ENCODE measurements at regions not wholly inside any gene's neighbourhood (a gene's known extent, or its start where the extent isn't known, plus 50 kb on each side); places are given as distances from the start of the nearest gene placed in this dataset.

GRCh38 chr16:54679531-54679930, 251.1 kb upstream of the IRX5 start:
- no peaks in the 10 kb centered on the region for H3K4me1 Mint-ChIP-seq (ENCODE audit: low read depth)
- intact Hi-C loops (cut with micrococcal nuclease) = no loop called here
- ATAC-seq (no peak), DNase-seq (no peak)
- H3K9me3 Mint-ChIP-seq = no peaks in the 10 kb centered on the region
- TF ChIP-seq CTCF (IDR thresholded peaks at IDR 0.05) = no peak
- H3K27ac Mint-ChIP-seq = no peak overlapping the region
- POLR2A ChIA-PET = no interaction called here
- CTCF ChIA-PET = no interaction called here
- H3K27me3 Mint-ChIP-seq = peaks cover 9% of the 10 kb centered on the region
- H3K36me3 Mint-ChIP-seq (ENCODE audit: low read depth) = no peaks in the 10 kb centered on the region
- H3K4me3 Mint-ChIP-seq = no peak overlapping the region

GRCh38 chr16:54677308-54677950, 253.2 kb upstream of the IRX5 start:
- ATAC-seq (no peak), DNase-seq (no peak)
- TF ChIP-seq CTCF (IDR thresholded peaks at IDR 0.05) = no peak
- H3K4me1 Mint-ChIP-seq (ENCODE audit: low read depth) = no peaks in the 10 kb centered on the region
- no peaks in the 10 kb centered on the region for H3K9me3 Mint-ChIP-seq
- CTCF ChIA-PET = no interaction called here
- no peak overlapping the region for H3K4me3 Mint-ChIP-seq
- intact Hi-C loops (cut with micrococcal nuclease) = no loop called here
- H3K36me3 Mint-ChIP-seq (ENCODE audit: low read depth) = no peaks in the 10 kb centered on the region
- H3K27me3 Mint-ChIP-seq = peaks cover 7% of the 10 kb centered on the region
- H3K27ac Mint-ChIP-seq = no peak overlapping the region
- POLR2A ChIA-PET = no interaction called here

- DNase-seq (no peak), ATAC-seq (no peak)
- no peaks in the 10 kb centered on the region for H3K36me3 Mint-ChIP-seq (ENCODE audit: low read depth)
- intact Hi-C loops (cut with micrococcal nuclease) = no loop called here
- TF ChIP-seq CTCF (IDR thresholded peaks at IDR 0.05) = no peak
- POLR2A ChIA-PET = no interaction called here
- no peak overlapping the region for H3K4me3 Mint-ChIP-seq
- H3K9me3 Mint-ChIP-seq = no peaks in the 10 kb centered on the region
- H3K27ac Mint-ChIP-seq = no peak overlapping the region
- H3K27me3 Mint-ChIP-seq = peaks cover 7% of the 10 kb centered on the region
- no peaks in the 10 kb centered on the region for H3K4me1 Mint-ChIP-seq (ENCODE audit: low read depth)
- CTCF ChIA-PET = no interaction called here
Measured at GRCh38 chr16:54673313-54673712, 257.4 kb upstream of the IRX5 start.

GRCh38 chr16:54672500-54672899, 258.2 kb upstream of the IRX5 start:
- no peaks in the 10 kb centered on the region for H3K9me3 Mint-ChIP-seq
- no peak overlapping the region for H3K4me3 Mint-ChIP-seq
- ChIA-PET CTCF (no interaction called here), POLR2A (no interaction called here)
- intact Hi-C loops (cut with micrococcal nuclease) = no loop called here
- TF ChIP-seq CTCF (IDR thresholded peaks at IDR 0.05) = no peak
- DNase-seq = no peak
- H3K36me3 Mint-ChIP-seq (ENCODE audit: low read depth) = no peaks in the 10 kb centered on the region
- peaks cover 7% of the 10 kb centered on the region for H3K27me3 Mint-ChIP-seq
- no peak for ATAC-seq
- no peak overlapping the region for H3K27ac Mint-ChIP-seq
- H3K4me1 Mint-ChIP-seq (ENCODE audit: low read depth) = no peaks in the 10 kb centered on the region

GRCh38 chr16:54657709-54658102, 273.0 kb upstream of the IRX5 start:
- Mint-ChIP-seq H3K4me1 (ENCODE audit: low read depth) (no peaks in the 10 kb centered on the region), H3K4me3 (no peak overlapping the region), H3K9me3 (no peaks in the 10 kb centered on the region), H3K27ac (no peak overlapping the region), H3K36me3 (ENCODE audit: low read depth) (no peaks in the 10 kb centered on the region), H3K27me3 (peaks cover 29% of the 10 kb centered on the region)
- ChIA-PET CTCF (no interaction called here), POLR2A (no interaction called here)
- DNase-seq = no peak
- intact Hi-C loops (cut with micrococcal nuclease) = no loop called here
- no peak for ATAC-seq
- TF ChIP-seq CTCF (IDR thresholded peaks at IDR 0.05) = no peak
